VCaP (cell line): ENCODE measurements at regions not wholly inside any gene's neighbourhood (a gene's known extent, or its start where the extent isn't known, plus 50 kb on each side); places are given as distances from the start of the nearest gene placed in this dataset.
"Not testable (repeated sequence)": the region's sequence is repeated elsewhere in the genome, so short reads cannot be mapped to it uniquely, and the experiment has no call there.

Experiments used
- H3K27ac ChIP-seq: fragments of 450-650 bp; 2 replicates; pipeline ENCODE4 v1.5.1; 2017
- CTCF ChIP-seq: fragments of 450-650 bp; conservative IDR thresholded peaks from 2 replicates; pipeline ENCODE4 v1.5.1; 2017; ENCODE audit warnings: mild to moderate bottlenecking, moderate library complexity

- peak overlapping the region; percentile 47; the same call in 1 of the 2 replicates for H3K27ac ChIP-seq
- TF ChIP-seq CTCF: no peak
These were observed 168.7 kb downstream of the KCNS3 start for GRCh38 chr2:18047213-18047611.

DNA sequence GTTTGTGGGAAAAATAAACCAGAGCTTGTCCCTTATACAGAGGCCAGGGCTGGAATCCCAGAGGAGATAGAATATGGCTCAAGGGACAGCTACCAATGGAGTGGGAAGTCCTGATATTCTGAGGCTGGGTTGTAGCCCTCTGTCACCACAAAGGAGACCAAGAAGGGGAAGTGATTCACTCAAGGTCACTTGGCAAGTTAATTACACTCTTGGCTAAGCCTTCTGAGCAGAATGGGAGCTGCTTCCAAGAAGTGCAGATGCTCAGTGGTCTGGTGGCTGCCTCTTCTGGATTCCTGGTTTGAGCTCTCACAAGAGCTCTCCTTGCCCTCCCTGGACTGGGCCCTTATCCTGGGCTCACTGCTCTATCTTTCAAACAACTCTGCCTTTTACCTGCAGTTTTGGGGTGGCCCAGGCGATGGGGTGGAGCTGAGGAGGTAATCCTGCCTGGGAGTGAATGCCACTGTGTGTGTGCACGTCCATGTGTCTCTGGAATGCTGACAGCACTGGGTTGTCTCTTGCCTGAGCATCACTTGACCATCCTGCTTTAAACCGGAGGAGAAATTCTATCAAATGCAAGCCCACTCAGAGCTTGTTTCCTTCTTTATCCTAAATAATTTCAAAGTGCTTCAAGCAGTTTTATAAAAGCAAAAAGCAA is 168.2 kb downstream of the KCNS3 start:
- no peak for TF ChIP-seq CTCF
- no peak overlapping the region for H3K27ac ChIP-seq

DNA sequence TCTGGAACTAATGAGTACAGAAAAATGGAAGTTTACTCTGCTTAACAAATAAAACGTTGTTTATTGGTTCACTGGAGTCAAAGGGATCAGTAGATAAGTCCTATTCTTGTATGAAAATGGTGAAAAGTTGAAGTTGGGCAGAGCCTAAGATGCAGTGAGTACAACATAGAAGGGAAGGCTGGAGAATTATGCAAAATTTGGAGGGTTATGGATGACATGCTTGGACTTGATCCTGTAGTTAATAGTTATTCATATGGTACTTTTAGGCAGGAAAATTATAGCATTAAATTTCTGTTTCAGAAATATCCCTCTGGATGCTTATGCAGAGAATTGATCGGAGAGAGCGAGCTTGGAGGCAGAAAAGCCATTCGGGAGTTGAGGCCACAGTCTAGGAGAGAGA is 167.6 kb downstream of the KCNS3 start:
- TF ChIP-seq CTCF: no peak
- H3K27ac ChIP-seq: no peak overlapping the region

GRCh38 chr2:18045230-18045629 is 166.8 kb downstream of the KCNS3 start:
- no peak overlapping the region for H3K27ac ChIP-seq
- TF ChIP-seq CTCF: no peak

DNA sequence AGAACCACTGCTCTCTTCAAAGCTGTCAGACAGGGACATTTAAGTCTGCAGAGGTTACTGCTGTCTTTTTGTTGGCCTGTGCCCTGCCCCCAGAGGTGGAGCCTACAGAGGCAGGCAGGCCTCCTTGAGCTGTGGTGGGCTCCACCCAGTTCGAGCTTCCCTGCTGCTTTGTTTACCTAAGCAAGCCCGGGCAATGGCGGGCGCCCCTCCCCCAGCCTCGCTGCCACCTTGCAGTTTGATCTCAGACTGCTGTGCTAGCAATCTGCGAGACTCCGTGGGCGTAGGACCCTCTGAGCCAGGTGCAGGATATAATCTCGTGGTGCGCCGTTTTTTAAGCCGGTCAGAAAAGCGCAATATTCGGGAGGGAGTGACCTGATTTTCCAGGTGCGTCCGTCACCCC is 138.9 kb downstream of the KCNS3 start:
- H3K27ac ChIP-seq: not testable (repeated sequence)

- TF ChIP-seq CTCF: no peak
- peak overlapping the region; percentile 49 for H3K27ac ChIP-seq
These were observed 131.4 kb downstream of the KCNS3 start for GRCh38 chr2:18009891-18010290.

DNA sequence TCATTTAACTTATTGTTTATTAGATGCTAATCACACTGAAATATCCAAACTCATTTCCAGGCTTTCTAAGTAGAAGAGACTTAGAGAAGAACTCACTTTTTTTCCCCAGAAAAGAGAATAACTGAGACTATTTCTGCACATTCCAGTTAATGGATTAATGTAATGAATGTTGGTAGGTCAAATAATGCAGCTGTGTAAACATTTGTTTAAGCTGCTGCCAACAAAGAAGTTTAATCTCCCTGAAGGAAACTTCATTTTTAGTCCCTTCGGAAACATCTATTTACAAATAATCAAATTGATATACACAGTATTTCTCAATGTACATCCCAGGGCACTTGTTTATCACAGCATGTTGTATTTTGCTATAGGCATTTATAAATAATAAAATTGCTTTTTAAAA is 126.9 kb downstream of the KCNS3 start:
- no peak for TF ChIP-seq CTCF
- H3K27ac ChIP-seq: no peak overlapping the region

- no peak overlapping the region for H3K27ac ChIP-seq
- TF ChIP-seq CTCF: no peak
These were observed 123.2 kb downstream of the KCNS3 start for GRCh38 chr2:18001671-18002070.
